ENCODE measurements at regions not wholly inside any gene's neighbourhood (a gene's known extent, or its start where the extent isn't known, plus 50 kb on each side); places are given as distances from the start of the nearest gene placed in this dataset.

- no peak for TF ChIP-seq CTCF (IDR thresholded peaks at IDR 0.05)
- intact Hi-C loops (cut with DNase I), result no loop called here
- no peaks in the 10 kb centered on the region for H3K9me3 ChIP-seq
- H3K27me3 ChIP-seq, result no peaks in the 10 kb centered on the region
- no peaks in the 10 kb centered on the region for H3K4me1 ChIP-seq
- H3K9ac ChIP-seq (ENCODE audit: low read depth in 2 of 2, low read length in 2 of 2), result no peak overlapping the region
- H3K27ac ChIP-seq, result no peak overlapping the region
- no peak overlapping the region for H3K4me3 ChIP-seq
- no peaks in the 10 kb centered on the region for H3K36me3 ChIP-seq
- DNase-seq, result no peak
Observed at GRCh38 chr4:108244606-108245005, 75.9 kb upstream of the LEF1 start.

GRCh38 chr4:108240366-108240765, 71.6 kb upstream of the LEF1 start:
- intact Hi-C loops (cut with DNase I), result no loop called here
- no peaks in the 10 kb centered on the region for H3K27me3 ChIP-seq
- H3K27ac ChIP-seq, result no peak overlapping the region
- no peaks in the 10 kb centered on the region for H3K9me3 ChIP-seq
- H3K36me3 ChIP-seq, result no peaks in the 10 kb centered on the region
- TF ChIP-seq CTCF (IDR thresholded peaks at IDR 0.05), result no peak
- H3K9ac ChIP-seq (ENCODE audit: low read depth in 2 of 2, low read length in 2 of 2), result no peak overlapping the region
- H3K4me3 ChIP-seq, result no peak overlapping the region
- no peaks in the 10 kb centered on the region for H3K4me1 ChIP-seq
- no peak for DNase-seq

- intact Hi-C loops (cut with DNase I), result no loop called here
- H3K36me3 ChIP-seq, result no peaks in the 10 kb centered on the region
- no peaks in the 10 kb centered on the region for H3K4me1 ChIP-seq
- no peak overlapping the region for H3K9ac ChIP-seq (ENCODE audit: low read depth in 2 of 2, low read length in 2 of 2)
- DNase-seq, result no peak
- H3K4me3 ChIP-seq, result no peak overlapping the region
- H3K9me3 ChIP-seq, result no peaks in the 10 kb centered on the region
- TF ChIP-seq CTCF (IDR thresholded peaks at IDR 0.05), result no peak
- H3K27ac ChIP-seq, result no peak overlapping the region
- no peaks in the 10 kb centered on the region for H3K27me3 ChIP-seq
Observed at GRCh38 chr4:108237693-108238092, 69.0 kb upstream of the LEF1 start.

GRCh38 chr4:108236264-108236663, 67.5 kb upstream of the LEF1 start:
- intact Hi-C loops (cut with DNase I), result no loop called here
- no peak for TF ChIP-seq CTCF (IDR thresholded peaks at IDR 0.05)
- no peaks in the 10 kb centered on the region for H3K4me1 ChIP-seq
- no peaks in the 10 kb centered on the region for H3K27me3 ChIP-seq
- no peak for DNase-seq
- no peaks in the 10 kb centered on the region for H3K36me3 ChIP-seq
- no peak overlapping the region for H3K9ac ChIP-seq (ENCODE audit: low read depth in 2 of 2, low read length in 2 of 2)
- H3K9me3 ChIP-seq, result no peaks in the 10 kb centered on the region
- no peak overlapping the region for H3K27ac ChIP-seq
- no peak overlapping the region for H3K4me3 ChIP-seq

GRCh38 chr4:108227923-108228322, 59.2 kb upstream of the LEF1 start:
- H3K4me1 ChIP-seq, result no peaks in the 10 kb centered on the region
- no peaks in the 10 kb centered on the region for H3K9me3 ChIP-seq
- no peak for TF ChIP-seq CTCF (IDR thresholded peaks at IDR 0.05)
- H3K27ac ChIP-seq, result no peak overlapping the region
- H3K36me3 ChIP-seq, result no peaks in the 10 kb centered on the region
- no peak overlapping the region for H3K4me3 ChIP-seq
- H3K9ac ChIP-seq (ENCODE audit: low read depth in 2 of 2, low read length in 2 of 2), result no peak overlapping the region
- DNase-seq, result no peak
- intact Hi-C loops (cut with DNase I), result no loop called here
- H3K27me3 ChIP-seq, result no peaks in the 10 kb centered on the region

- Histone ChIP-seq H3K9me3 (no peaks in the 10 kb centered on the region), H3K27ac (no peak overlapping the region), H3K4me3 (no peak overlapping the region), H3K4me1 (no peaks in the 10 kb centered on the region), H3K36me3 (no peaks in the 10 kb centered on the region), H3K27me3 (no peaks in the 10 kb centered on the region), H3K9ac (ENCODE audit: low read depth in 2 of 2, low read length in 2 of 2) (no peak overlapping the region)
- no peak for DNase-seq
- TF ChIP-seq CTCF (IDR thresholded peaks at IDR 0.05), result no peak
- intact Hi-C loops (cut with DNase I), result no loop called here
Observed at GRCh38 chr4:108224611-108225053, 55.9 kb upstream of the LEF1 start.

Measured in colonic mucosa (tissue), 4 donors.